ENCODE measurements at regions not wholly inside any gene's neighbourhood (a gene's known extent, or its start where the extent isn't known, plus 50 kb on each side); places are given as distances from the start of the nearest gene placed in this dataset.

DNA sequence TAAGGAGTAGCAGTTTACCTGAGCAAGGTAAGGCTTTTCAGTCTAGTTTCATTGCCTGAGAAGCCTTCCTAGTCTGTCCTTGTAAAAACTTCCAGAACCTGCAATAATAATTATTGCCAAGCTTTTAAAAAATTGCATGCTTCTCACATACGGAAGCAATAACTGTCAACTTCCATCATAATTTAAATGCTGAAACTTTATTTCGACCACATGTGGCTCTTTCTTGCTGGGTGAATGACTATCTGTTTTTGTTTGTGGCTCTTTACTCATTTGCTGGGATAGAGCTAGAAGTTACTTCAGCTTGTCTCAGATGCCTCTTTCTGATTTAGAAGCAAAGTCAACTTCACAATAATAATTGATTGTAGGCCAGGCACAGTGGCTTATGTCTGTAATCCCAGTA lies 95.9 kb upstream of the COL21A1 start:
- DNase-seq (ENCODE audit: low read depth), result no peak
- no peak overlapping the region for H3K4me3 ChIP-seq (ENCODE audit: low read depth, low read length)
- in situ Hi-C loops (cut with HindIII; ENCODE audit: low sequenced_read_pairs), result no loop called here
- TF ChIP-seq, protein P1, sequence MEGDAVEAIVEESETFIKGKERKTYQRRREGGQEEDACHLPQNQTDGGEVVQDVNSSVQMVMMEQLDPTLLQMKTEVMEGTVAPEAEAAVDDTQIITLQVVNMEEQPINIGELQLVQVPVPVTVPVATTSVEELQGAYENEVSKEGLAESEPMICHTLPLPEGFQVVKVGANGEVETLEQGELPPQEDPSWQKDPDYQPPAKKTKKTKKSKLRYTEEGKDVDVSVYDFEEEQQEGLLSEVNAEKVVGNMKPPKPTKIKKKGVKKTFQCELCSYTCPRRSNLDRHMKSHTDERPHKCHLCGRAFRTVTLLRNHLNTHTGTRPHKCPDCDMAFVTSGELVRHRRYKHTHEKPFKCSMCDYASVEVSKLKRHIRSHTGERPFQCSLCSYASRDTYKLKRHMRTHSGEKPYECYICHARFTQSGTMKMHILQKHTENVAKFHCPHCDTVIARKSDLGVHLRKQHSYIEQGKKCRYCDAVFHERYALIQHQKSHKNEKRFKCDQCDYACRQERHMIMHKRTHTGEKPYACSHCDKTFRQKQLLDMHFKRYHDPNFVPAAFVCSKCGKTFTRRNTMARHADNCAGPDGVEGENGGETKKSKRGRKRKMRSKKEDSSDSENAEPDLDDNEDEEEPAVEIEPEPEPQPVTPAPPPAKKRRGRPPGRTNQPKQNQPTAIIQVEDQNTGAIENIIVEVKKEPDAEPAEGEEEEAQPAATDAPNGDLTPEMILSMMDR (IDR thresholded peaks at IDR 0.05; ENCODE audit: low read depth, low read length, missing control alignments), result no peak

DNA sequence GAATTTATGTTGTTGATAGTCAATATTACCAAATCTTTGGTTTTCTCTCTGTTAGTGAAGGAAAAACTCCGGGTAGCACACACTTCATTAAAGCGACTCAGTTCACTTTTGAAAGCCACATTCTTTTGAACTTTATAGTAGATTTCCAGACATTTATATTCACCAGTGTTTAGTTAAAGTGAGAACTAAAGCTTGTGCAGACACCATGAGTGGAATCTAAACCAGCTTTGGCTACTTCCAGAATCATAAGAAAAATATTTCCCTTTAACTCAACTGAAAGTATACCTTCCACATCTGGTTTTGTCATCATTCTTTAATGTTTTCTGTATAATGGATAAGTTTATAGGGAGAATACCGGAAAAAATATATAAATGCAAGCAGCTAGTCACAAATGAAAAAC lies 92.1 kb upstream of the COL21A1 start:
- TF ChIP-seq, protein P1 (IDR thresholded peaks at IDR 0.05; ENCODE audit: low read depth, low read length, missing control alignments), result no peak
- DNase-seq (ENCODE audit: low read depth), result no peak
- H3K4me3 ChIP-seq (ENCODE audit: low read depth, low read length), result no peak overlapping the region
- in situ Hi-C loops (cut with HindIII; ENCODE audit: low sequenced_read_pairs), result no loop called here

DNA sequence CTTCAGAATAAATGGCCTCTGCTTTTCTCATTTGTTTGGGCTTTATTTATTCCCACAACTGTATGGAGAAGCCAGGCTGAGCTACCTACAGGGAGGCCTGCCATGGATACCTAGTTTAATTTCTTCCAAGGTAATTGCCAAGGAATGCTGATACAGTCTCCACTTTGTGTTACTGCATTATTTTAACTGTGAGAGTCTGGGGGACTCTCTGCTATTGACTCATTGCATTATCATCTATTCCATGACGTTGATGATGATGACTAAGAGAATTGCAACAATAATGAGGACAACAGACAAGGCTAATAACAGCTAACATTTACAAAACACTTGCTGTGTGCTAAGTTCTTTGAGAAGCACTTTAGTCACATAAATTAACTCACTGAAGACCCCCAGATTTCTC lies 88.3 kb upstream of the COL21A1 start:
- TF ChIP-seq, protein P1 (IDR thresholded peaks at IDR 0.05; ENCODE audit: low read depth, low read length, missing control alignments), result no peak
- in situ Hi-C loops (cut with HindIII; ENCODE audit: low sequenced_read_pairs), result no loop called here

DNA sequence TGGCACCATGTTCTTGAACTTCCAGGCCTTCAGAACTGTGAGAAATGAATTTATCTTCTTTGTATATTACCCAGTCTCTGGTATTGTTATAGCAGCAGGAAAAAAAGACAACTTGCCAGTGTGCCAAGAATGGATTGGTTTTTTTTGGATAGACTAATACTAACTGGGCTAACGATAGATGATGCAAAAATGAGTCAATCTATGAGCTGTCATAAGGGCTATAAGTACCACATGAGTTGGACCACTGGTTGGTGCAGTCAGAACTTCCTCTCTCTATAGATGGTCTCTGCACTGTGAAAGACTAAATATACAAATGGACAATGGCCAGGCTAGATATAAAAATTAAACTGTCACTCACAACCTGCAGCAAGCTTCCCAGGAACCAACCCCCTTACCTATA lies 87.6 kb upstream of the COL21A1 start:
- TF ChIP-seq, protein P1 (IDR thresholded peaks at IDR 0.05; ENCODE audit: low read depth, low read length, missing control alignments), result no peak
- H3K4me3 ChIP-seq (ENCODE audit: low read depth, low read length), result no peak overlapping the region
- in situ Hi-C loops (cut with HindIII; ENCODE audit: low sequenced_read_pairs), result no loop called here
- DNase-seq (ENCODE audit: low read depth), result no peak

More for the DNA sequence above, 88.3 kb upstream of the COL21A1 start:
- H3K4me3 ChIP-seq (ENCODE audit: low read depth, low read length), result no peak overlapping the region
- peak; percentile 73 for DNase-seq (ENCODE audit: low read depth)

DNA sequence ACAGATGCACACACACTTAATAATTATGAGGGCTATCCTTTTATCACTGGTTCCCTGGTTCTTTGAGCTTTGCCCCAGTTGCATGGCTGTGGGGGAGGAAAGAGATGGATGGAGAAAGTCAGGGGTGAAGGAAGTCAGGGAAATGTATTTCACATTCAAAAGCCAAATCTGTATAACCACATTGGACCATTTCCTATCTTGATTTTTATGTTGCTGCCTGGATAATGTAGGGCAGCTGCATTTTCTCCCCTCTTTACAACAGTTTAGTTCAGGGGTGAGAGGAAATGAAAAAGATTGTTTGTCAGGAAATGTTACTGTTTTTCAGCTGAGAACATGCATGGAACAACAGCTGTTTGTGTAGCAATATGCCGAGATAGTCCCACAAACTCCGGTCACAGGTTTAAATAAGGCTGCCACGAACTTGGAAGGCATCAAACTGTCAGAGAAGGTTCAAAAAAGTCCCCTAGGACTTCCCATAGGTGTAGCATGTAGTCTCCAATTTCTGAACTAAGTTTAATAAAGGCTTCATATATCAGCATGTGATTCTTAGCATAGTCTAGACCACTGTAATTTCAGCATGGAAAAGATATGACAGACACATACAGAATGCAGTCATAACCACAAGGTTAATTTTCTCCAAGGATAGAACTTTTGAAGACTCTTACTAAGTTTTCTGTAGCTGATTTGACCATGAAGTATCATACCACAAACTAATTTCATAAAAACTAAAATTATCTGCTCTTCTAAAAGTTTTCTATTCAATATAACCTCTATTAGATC lies 82.1 kb upstream of the COL21A1 start:
- in situ Hi-C loops (cut with HindIII; ENCODE audit: low sequenced_read_pairs), result no loop called here
- TF ChIP-seq, protein P1 (IDR thresholded peaks at IDR 0.05; ENCODE audit: low read depth, low read length, missing control alignments), result no peak
- peak; percentile 23 for DNase-seq (ENCODE audit: low read depth)
- no peak overlapping the region for H3K4me3 ChIP-seq (ENCODE audit: low read depth, low read length)

DNA sequence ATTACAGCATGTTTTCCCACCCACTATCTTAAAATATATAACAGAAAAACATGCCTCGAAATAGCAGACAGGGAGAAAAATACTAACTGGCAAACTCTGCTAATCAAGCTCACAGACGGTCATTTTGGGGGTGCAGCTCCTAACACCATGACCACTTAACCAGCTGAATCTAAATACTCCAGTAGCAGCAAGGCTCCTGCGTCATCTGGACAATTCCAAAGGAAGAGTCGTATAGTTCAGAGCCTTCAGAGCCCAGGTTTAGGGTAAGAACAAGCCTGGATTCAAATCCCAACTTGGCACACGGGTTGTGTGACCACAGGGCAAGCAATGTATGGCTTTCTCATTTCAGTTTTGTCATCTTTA lies 81.3 kb upstream of the COL21A1 start:
- in situ Hi-C loops (cut with HindIII; ENCODE audit: low sequenced_read_pairs), result no loop called here
- no peak for DNase-seq (ENCODE audit: low read depth)
- H3K4me3 ChIP-seq (ENCODE audit: low read depth, low read length), result no peak overlapping the region
- TF ChIP-seq, protein P1 (IDR thresholded peaks at IDR 0.05; ENCODE audit: low read depth, low read length, missing control alignments), result no peak

All from astrocyte of the cerebellum (primary cell).